ENCODE measurements at regions not wholly inside any gene's neighbourhood (a gene's known extent, or its start where the extent isn't known, plus 50 kb on each side); places are given as distances from the start of the nearest gene placed in this dataset.

DNA sequence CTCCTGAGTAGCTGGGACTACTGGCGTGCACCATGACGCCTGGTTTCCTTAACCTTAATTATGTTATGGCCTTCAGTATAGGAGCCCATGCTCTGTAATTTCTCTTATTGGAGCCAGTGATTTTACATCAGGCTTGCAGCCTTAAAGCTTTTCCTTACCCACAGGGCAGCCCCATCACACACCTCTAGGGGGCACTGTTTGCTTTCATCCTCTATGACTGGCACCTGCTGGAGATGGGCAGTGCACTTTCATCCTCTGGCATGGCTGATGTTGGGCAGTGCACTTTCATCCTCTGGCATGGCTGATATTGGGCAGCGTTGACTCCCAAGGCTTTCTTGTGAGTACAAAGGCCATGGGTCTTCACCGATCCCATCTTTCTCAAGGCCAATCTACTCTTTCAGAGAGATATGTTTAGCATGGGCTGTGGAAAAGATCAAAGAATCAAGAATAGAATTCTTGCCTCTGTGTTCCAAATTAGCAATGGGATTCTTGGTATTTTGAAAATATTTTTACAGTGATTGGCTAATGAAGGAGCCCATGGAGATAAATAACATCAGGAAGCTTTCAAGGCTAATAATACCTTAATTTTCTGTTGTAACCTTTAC lies 80.7 kb upstream of the MEX3C start:
- no peaks in the 10 kb centered on the region for H3K27me3 Mint-ChIP-seq (ENCODE audit: low read depth)
- no peaks in the 10 kb centered on the region for H3K36me3 Mint-ChIP-seq
- no peak overlapping the region for H3K27ac Mint-ChIP-seq
- H3K4me1 Mint-ChIP-seq, result peaks cover 22% of the 10 kb centered on the region
- no peak for TF ChIP-seq CTCF (IDR thresholded peaks at IDR 0.05; ENCODE audit: unreplicated experiment)
- H3K4me3 Mint-ChIP-seq, result no peak overlapping the region
- no peaks in the 10 kb centered on the region for H3K9me3 Mint-ChIP-seq
- DNase-seq (ENCODE audit: low spot score in 2 of 2, unreplicated experiment in 2 of 2), result no peak

DNA sequence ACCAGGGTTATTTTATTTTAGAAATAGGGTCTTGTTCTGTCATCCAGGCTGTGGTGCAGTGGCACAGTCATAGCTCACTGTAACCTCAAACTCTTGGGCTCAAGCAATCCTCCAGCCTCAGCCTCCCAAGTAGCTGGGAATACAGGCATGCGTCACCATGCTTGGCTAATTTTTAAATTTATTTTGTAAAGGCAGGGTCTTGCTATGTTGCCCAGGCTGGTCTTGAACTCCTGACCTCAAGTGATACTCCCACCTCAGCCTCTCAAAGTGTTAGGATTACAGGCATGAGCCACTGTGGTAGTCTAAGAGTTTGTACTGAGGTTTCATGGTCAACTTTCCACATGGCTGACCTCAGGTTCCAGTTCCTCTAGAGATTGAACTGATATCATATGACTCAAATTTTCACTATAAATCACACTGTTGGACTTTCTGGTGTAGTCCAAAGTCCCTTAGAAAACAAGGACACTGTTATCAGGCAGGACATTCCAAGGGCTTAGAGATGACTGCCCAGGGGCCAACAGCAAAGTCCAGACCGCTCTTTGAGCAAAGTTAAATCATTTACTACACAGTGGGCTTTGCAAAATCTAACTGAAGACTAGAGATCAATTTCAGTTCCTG lies 82.0 kb upstream of the MEX3C start:
- no peak overlapping the region for H3K4me3 Mint-ChIP-seq
- H3K36me3 Mint-ChIP-seq, result no peaks in the 10 kb centered on the region
- H3K27me3 Mint-ChIP-seq (ENCODE audit: low read depth), result no peaks in the 10 kb centered on the region
- H3K27ac Mint-ChIP-seq, result no peak overlapping the region
- no peaks in the 10 kb centered on the region for H3K9me3 Mint-ChIP-seq
- no peak for TF ChIP-seq CTCF (IDR thresholded peaks at IDR 0.05; ENCODE audit: unreplicated experiment)
- peaks cover 18% of the 10 kb centered on the region for H3K4me1 Mint-ChIP-seq
- DNase-seq (ENCODE audit: low spot score in 2 of 2, unreplicated experiment in 2 of 2), result no peak

GRCh38 chr18:51287818-51288508 lies 90.5 kb upstream of the MEX3C start:
- no peak for DNase-seq (ENCODE audit: low spot score in 2 of 2, unreplicated experiment in 2 of 2)
- H3K4me3 Mint-ChIP-seq, result no peak overlapping the region
- no peak overlapping the region for H3K27ac Mint-ChIP-seq
- H3K36me3 Mint-ChIP-seq, result no peaks in the 10 kb centered on the region
- no peak for TF ChIP-seq CTCF (IDR thresholded peaks at IDR 0.05; ENCODE audit: unreplicated experiment)
- H3K27me3 Mint-ChIP-seq (ENCODE audit: low read depth), result no peaks in the 10 kb centered on the region
- no peaks in the 10 kb centered on the region for H3K4me1 Mint-ChIP-seq
- H3K9me3 Mint-ChIP-seq, result peaks cover 9% of the 10 kb centered on the region

DNA sequence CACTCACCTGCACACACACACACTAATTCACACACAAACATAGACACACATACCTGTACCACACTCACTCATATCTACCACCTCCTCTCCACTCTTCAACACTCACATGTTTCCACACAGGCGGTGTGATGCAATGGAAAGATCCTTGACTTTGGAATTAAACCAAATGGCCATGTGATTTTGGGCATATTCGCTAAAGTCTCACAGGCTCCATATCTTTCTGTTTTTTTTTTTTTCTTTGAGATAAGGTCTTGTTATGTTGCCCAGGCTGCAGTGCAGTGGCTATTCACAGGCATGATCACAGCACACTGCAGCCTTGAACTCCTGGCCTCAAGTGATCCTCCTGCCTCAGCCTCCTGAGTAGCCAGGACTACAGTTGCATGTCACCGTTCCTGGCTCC lies 91.1 kb upstream of the MEX3C start:
- Mint-ChIP-seq H3K4me3 (no peak overlapping the region), H3K9me3 (peaks cover 9% of the 10 kb centered on the region), H3K4me1 (no peaks in the 10 kb centered on the region), H3K27ac (no peak overlapping the region), H3K36me3 (no peaks in the 10 kb centered on the region), H3K27me3 (ENCODE audit: low read depth) (no peaks in the 10 kb centered on the region)
- no peak for DNase-seq (ENCODE audit: low spot score in 2 of 2, unreplicated experiment in 2 of 2)
- no peak for TF ChIP-seq CTCF (IDR thresholded peaks at IDR 0.05; ENCODE audit: unreplicated experiment)

- peaks cover 9% of the 10 kb centered on the region for H3K9me3 Mint-ChIP-seq
- no peaks in the 10 kb centered on the region for H3K27me3 Mint-ChIP-seq (ENCODE audit: low read depth)
- H3K4me3 Mint-ChIP-seq, result no peak overlapping the region
- no peak for DNase-seq (ENCODE audit: low spot score in 2 of 2, unreplicated experiment in 2 of 2)
- no peak for TF ChIP-seq CTCF (IDR thresholded peaks at IDR 0.05; ENCODE audit: unreplicated experiment)
- H3K27ac Mint-ChIP-seq, result no peak overlapping the region
- H3K4me1 Mint-ChIP-seq, result no peaks in the 10 kb centered on the region
- no peaks in the 10 kb centered on the region for H3K36me3 Mint-ChIP-seq
These were observed 93.4 kb upstream of the MEX3C start for GRCh38 chr18:51290860-51291259.

All from mesothelial cell of epicardium (in vitro differentiated cells).